ENCODE measurements at regions not wholly inside any gene's neighbourhood (a gene's known extent, or its start where the extent isn't known, plus 50 kb on each side); places are given as distances from the start of the nearest gene placed in this dataset.

GRCh38 chr3:153400641-153401040 lies 238.6 kb downstream of the RAP2B start:
- H3K4me1 ChIP-seq (ENCODE audit: control insufficient read depth in 1 of 2, insufficient read depth in 2 of 2, low read length in 2 of 2): peaks cover 0 to 6% of the 10 kb centered on the region in 2 experiments; a peak in 2 of 4 replicates
- POLR2A ChIA-PET: no interaction called here
- CTCF ChIA-PET: interaction anchor here (0.6 kb wide), 1 partner anchor 90 kb away, joined by 3 read pairs; no protein-coding TSS in a partner anchor
- no peak overlapping the region for H3K4me3 ChIP-seq (replicated peaks in 1 of 2; ENCODE audit: low read depth in 1 of 2, low read length in 2 of 2)
- no peak overlapping the region for H3K4me2 ChIP-seq (ENCODE audit: low read length)
- ATAC-seq (no peak), DNase-seq (ENCODE audit: low read depth, low spot score) (no peak)
- no peaks in the 10 kb centered on the region for H3K36me3 ChIP-seq (ENCODE audit: control insufficient read depth in 1 of 2, insufficient read depth in 2 of 2, low read length in 2 of 2)
- no peak overlapping the region for H2AFZ ChIP-seq (ENCODE audit: low read depth, low read length, poor library complexity, severe bottlenecking)
- no peaks in the 10 kb centered on the region for H4K20me1 ChIP-seq (ENCODE audit: insufficient read depth)
- intact Hi-C loops (cut with micrococcal nuclease): no loop called here
- no peak overlapping the region for H3K9ac ChIP-seq (ENCODE audit: low read length)
- RAD21 ChIA-PET (ENCODE audit: low non-redundant PET in 1 of 2, low total read pairs in 2 of 2, uncharacterized antibody in 2 of 2, unreplicated experiment in 2 of 2): no interaction called here
- H3K9me2 ChIP-seq (ENCODE audit: insufficient read depth): no peaks in the 10 kb centered on the region; the same call in 1 of the 2 replicates
- H3K9me3 ChIP-seq (ENCODE audit: control insufficient read depth in 1 of 2, insufficient read depth in 1 of 2, low read depth in 1 of 2, low read length in 2 of 2): no peaks in the 10 kb centered on the region
- H3K27ac ChIP-seq (ENCODE audit: low read depth, low read length): no peak overlapping the region
- BruUV-seq (replicated peaks): no TSS peak
- TF ChIP-seq ZFX (IDR thresholded peaks at IDR 0.05): no peak
- TF ChIP-seq YY1 (IDR thresholded peaks at IDR 0.05; ENCODE audit: extremely low read depth, insufficient replicate concordance, low read depth, low read length): no peak
- TF ChIP-seq ZNF274 (IDR thresholded peaks at IDR 0.05; ENCODE audit: low read depth, low read length): no peak
- no peak for TF ChIP-seq EZH2phosphoT487 (IDR thresholded peaks at IDR 0.05; ENCODE audit: borderline replicate concordance)
- no peak for TF ChIP-seq TCF7L2 (IDR thresholded peaks at IDR 0.05; ENCODE audit: borderline replicate concordance, extremely low read depth, insufficient read depth, insufficient read length)
- TF ChIP-seq POLR2A (IDR thresholded peaks at IDR 0.05; ENCODE audit: borderline replicate concordance, extremely low read depth, insufficient read depth, insufficient read length): no peak
- TF ChIP-seq EZH2 (IDR thresholded peaks at IDR 0.05): no peak
- no peak for TF ChIP-seq CBX3 (IDR thresholded peaks at IDR 0.05; ENCODE audit: low read depth)
- no peak for TF ChIP-seq RAD21 (IDR thresholded peaks at IDR 0.05; ENCODE audit: low read depth)
- TF ChIP-seq POLR2AphosphoS5 (IDR thresholded peaks at IDR 0.05; ENCODE audit: low read depth, low read length): no peak
- no peak for TF ChIP-seq EGR1 (IDR thresholded peaks at IDR 0.05; ENCODE audit: low read depth)
- no peak for TF ChIP-seq ZBTB33 (IDR thresholded peaks at IDR 0.05; ENCODE audit: extremely low read depth, insufficient replicate concordance, low read length)
- TF ChIP-seq JUND (IDR thresholded peaks at IDR 0.05): no peak
- TF ChIP-seq ATF3 (IDR thresholded peaks at IDR 0.05): no peak
- TF ChIP-seq MAX (IDR thresholded peaks at IDR 0.05): no peak
- TF ChIP-seq SP1 (IDR thresholded peaks at IDR 0.05; ENCODE audit: low read depth): no peak
- no peak for TF ChIP-seq FOSL1 (IDR thresholded peaks at IDR 0.05; ENCODE audit: low read depth)
- H3K79me2 ChIP-seq (ENCODE audit: insufficient read depth, low read length): no peaks in the 10 kb centered on the region
- no peaks in the 10 kb centered on the region for H3K27me3 ChIP-seq (ENCODE audit: insufficient read depth, low read length)

Data from HCT116 (cell line).